H1 (cell line): ENCODE measurements at regions not wholly inside any gene's neighbourhood (a gene's known extent, or its start where the extent isn't known, plus 50 kb on each side); places are given as distances from the start of the nearest gene placed in this dataset.

Source experiments
- CTCF ChIA-PET: fragments of 300-600 bp; sonication (Branson Sonifier 250); formaldehyde crosslinking; loops from one replicate; lab custom pipeline; 2021; ENCODE audit not compliant: partially characterized antibody; lab: Charles Lee
- POLR2A ChIA-PET: fragments of 300-600 bp; sonication (Branson Sonifier 250); formaldehyde crosslinking; loops from one replicate; lab custom pipeline; 2021; ENCODE audit warnings: inconsistent platforms; ENCODE audit not compliant: partially characterized antibody; lab: Charles Lee
- DNase-seq, 2 experiments: peaks; one replicate each; pipeline versions ENCODE4 v3.0.0 to v3.0.0-alpha.2; 2010 to 2022; ENCODE audit warnings: low spot score in 2 of 2, low read depth in 1 of 2, mixed read lengths in 1 of 2
- FAIRE-seq: peaks from 2 replicates; lab custom pipeline; 2011; peaks lifted over from hg19 to GRCh38; lab: Jason Lieb, UNC
- H2AFZ ChIP-seq: 2 replicates; pipeline ENCODE4 v1.8.1; 2012; ENCODE audit warnings: low read length, inconsistent platforms
- H2AK5ac ChIP-seq: 2 replicates; pipeline ENCODE4 v1.6.1; 2013; ENCODE audit warnings: low read depth, low read length
- H2BK120ac ChIP-seq: replicated peaks from 2 replicates; pipeline ENCODE3; 2013; ENCODE audit warnings: low read depth, low read length, inconsistent platforms
- H2BK12ac ChIP-seq: 2 replicates; pipeline ENCODE4 v1.6.1; 2013; ENCODE audit warnings: low read depth, low read length
- H2BK15ac ChIP-seq: 2 replicates; pipeline ENCODE4 v1.6.1; 2013; ENCODE audit warnings: low read length
- H2BK20ac ChIP-seq: 2 replicates; pipeline ENCODE4 v1.6.1; 2013; ENCODE audit warnings: low read length
- H2BK5ac ChIP-seq: 2 replicates; pipeline ENCODE4 v1.6.1; 2013; ENCODE audit warnings: low read depth, low read length
- H3K14ac ChIP-seq: 2 replicates; pipeline ENCODE4 v1.6.1; 2013; ENCODE audit warnings: inconsistent platforms; ENCODE audit not compliant: insufficient read length
- H3K18ac ChIP-seq: 2 replicates; pipeline ENCODE4 v1.6.1; 2013; ENCODE audit warnings: low read length; ENCODE audit errors: extremely low read depth
- H3K23ac ChIP-seq: 2 replicates; pipeline ENCODE4 v1.6.1; 2013; ENCODE audit warnings: inconsistent platforms; ENCODE audit not compliant: insufficient read length
- H3K23me2 ChIP-seq: 2 replicates; pipeline ENCODE4 v1.6.1; 2013; ENCODE audit warnings: low read depth, low read length
- H3K27ac ChIP-seq: 2 replicates; pipeline ENCODE4 v1.6.1; 2011; ENCODE audit warnings: low read depth, low read length, inconsistent platforms
- H3K27me3 ChIP-seq, 4 experiments: replicated peaks in 1 of 4; 1 replicate in 1 of 4; 2 replicates in 3 of 4; pipeline versions ENCODE4 v1.6.1 to v1.8.1; 2011 to 2013; ENCODE audit warnings: low read length in 3 of 4, mild to moderate bottlenecking in 3 of 4, inconsistent platforms in 2 of 4, mixed read lengths in 2 of 4, moderate library complexity in 1 of 4; ENCODE audit not compliant: control insufficient read depth in 3 of 4, insufficient read depth in 3 of 4; ENCODE audit errors: extremely low read depth in 1 of 4
- H3K36me3 ChIP-seq, 4 experiments: 2 replicates each; pipeline versions ENCODE4 v1.6.1 to v1.8.1; 2011 to 2013; ENCODE audit warnings: mild to moderate bottlenecking in 4 of 4, low read length in 3 of 4, moderate library complexity in 2 of 4, control low read depth in 1 of 4, inconsistent platforms in 1 of 4; ENCODE audit not compliant: insufficient read depth in 4 of 4, control insufficient read depth in 2 of 4
- H3K4ac ChIP-seq: replicated peaks from 2 replicates; pipeline ENCODE3; 2013; ENCODE audit warnings: low read length, low read depth, mixed read lengths, inconsistent platforms; ENCODE audit not compliant: insufficient read length
- H3K4me1 ChIP-seq, 4 experiments: replicated peaks in 1 of 4; 1 replicate in 1 of 4; 2 replicates in 3 of 4; pipeline versions ENCODE4 v1.6.1 to v1.8.1; 2011 to 2013; ENCODE audit warnings: low read length in 3 of 4, inconsistent platforms in 2 of 4, mixed read lengths in 1 of 4; ENCODE audit not compliant: insufficient read depth in 4 of 4, control insufficient read depth in 3 of 4
- H3K4me2 ChIP-seq, 2 experiments: 2 replicates each; pipeline versions ENCODE4 v1.6.1 to v1.8.1; 2011 to 2013; ENCODE audit warnings: low read depth in 2 of 2, low read length in 2 of 2, control low read depth in 1 of 2, inconsistent platforms in 1 of 2, mild to moderate bottlenecking in 1 of 2; ENCODE audit not compliant: insufficient read depth in 1 of 2
- H3K4me3 ChIP-seq, 4 experiments: fragments of 200-600, 300-600 bp in 1 of 4; sonication (generic), shearing (Covaris generic), sonication (Bioruptor Twin) in 1 of 4; 2 replicates each; pipeline versions ENCODE4 v1.5.1 to v1.8.1; 2011 to 2016; ENCODE audit warnings: low read length in 4 of 4, low read depth in 3 of 4, control low read depth in 2 of 4, inconsistent platforms in 2 of 4, mild to moderate bottlenecking in 2 of 4, mixed read lengths in 1 of 4, moderate library complexity in 1 of 4; ENCODE audit not compliant: insufficient read depth in 2 of 4; ENCODE audit errors: extremely low read depth in 1 of 4
- H3K56ac ChIP-seq: replicated peaks from 2 replicates; pipeline ENCODE3; 2013; ENCODE audit warnings: low read depth, mild to moderate bottlenecking, mixed read lengths, low read length, inconsistent platforms; ENCODE audit not compliant: insufficient read length
- H3K79me1 ChIP-seq: 2 replicates; pipeline ENCODE4 v1.6.1; 2013; ENCODE audit warnings: low read depth, low read length, control low read depth
- H3K79me2 ChIP-seq, 2 experiments: 2 replicates each; pipeline versions ENCODE4 v1.6.1 to v1.8.1; 2012 to 2013; ENCODE audit warnings: low read length in 2 of 2, mild to moderate bottlenecking in 2 of 2, inconsistent platforms in 1 of 2; ENCODE audit not compliant: insufficient read depth in 2 of 2, control insufficient read depth in 1 of 2
- H3K9ac ChIP-seq, 4 experiments: replicated peaks in 1 of 4; 1 replicate in 1 of 4; 2 replicates in 3 of 4; pipeline versions ENCODE4 v1.6.1 to v1.8.1; 2011 to 2013; ENCODE audit warnings: low read depth in 3 of 4, low read length in 3 of 4, control low read depth in 2 of 4, mild to moderate bottlenecking in 2 of 4, moderate library complexity in 2 of 4, inconsistent platforms in 1 of 4; ENCODE audit errors: extremely low read depth in 1 of 4
- H3K9me3 ChIP-seq, 2 experiments: 2 replicates each; pipeline versions ENCODE4 v1.6.1 to v1.8.1; 2012 to 2013; ENCODE audit warnings: mild to moderate bottlenecking in 2 of 2, moderate library complexity in 2 of 2, control low read depth in 1 of 2, inconsistent platforms in 1 of 2, low read depth in 1 of 2, low read length in 1 of 2, mixed read lengths in 1 of 2; ENCODE audit not compliant: insufficient read depth in 2 of 2
- H4K20me1 ChIP-seq, 2 experiments: replicated peaks in 1 of 2; 2 replicates each; pipeline versions ENCODE3 to v1.8.1; 2011 to 2013; ENCODE audit warnings: inconsistent platforms in 2 of 2, low read length in 2 of 2, mild to moderate bottlenecking in 1 of 2; ENCODE audit not compliant: insufficient read depth in 2 of 2, control insufficient read depth in 1 of 2
- H4K5ac ChIP-seq: 2 replicates; pipeline ENCODE4 v1.6.1; 2013; ENCODE audit warnings: low read length, low read depth, mixed read lengths, inconsistent platforms; ENCODE audit not compliant: insufficient read length
- H4K8ac ChIP-seq: 2 replicates; pipeline ENCODE4 v1.8.0; 2013; ENCODE audit warnings: mild to moderate bottlenecking, moderate library complexity, low read length, inconsistent platforms; ENCODE audit not compliant: insufficient read depth; ENCODE audit errors: extremely low read depth
- H4K91ac ChIP-seq: replicated peaks from 2 replicates; pipeline ENCODE3; 2013; ENCODE audit warnings: low read length, mixed read lengths, inconsistent platforms; ENCODE audit not compliant: insufficient read length
- ASH2L ChIP-seq: fragments of 200-600, 300-600 bp; sonication (generic); IDR thresholded peaks from one replicate; pipeline ENCODE4 v1.7.1; 2017; ENCODE audit warnings: low read length
- BCL11A ChIP-seq, 2 experiments: IDR thresholded peaks; one replicate each; pipeline ENCODE4 v1.6.1; 2011; ENCODE audit warnings: low read depth in 2 of 2, low read length in 2 of 2, mild to moderate bottlenecking in 2 of 2
- CTBP2 ChIP-seq: IDR thresholded peaks from 2 replicates; pipeline ENCODE4 v1.7.0; 2011; ENCODE audit warnings: borderline replicate concordance, mild to moderate bottlenecking, moderate library complexity, mixed read lengths, low read length; ENCODE audit not compliant: insufficient read depth, insufficient read length
- EP300 ChIP-seq, 2 experiments: IDR thresholded peaks; 1 replicate in 1 of 2; 2 replicates in 1 of 2; pipeline ENCODE4 v1.6.1; 2011 to 2012; ENCODE audit warnings: low read depth in 2 of 2, low read length in 2 of 2, mild to moderate bottlenecking in 2 of 2, borderline replicate concordance in 1 of 2, inconsistent platforms in 1 of 2, moderate library complexity in 1 of 2
- EZH2 ChIP-seq: fragments of 200-600 bp; sonication (generic); IDR thresholded peaks from 2 replicates; pipeline ENCODE4 v1.7.1; 2012; ENCODE audit warnings: low read depth, mild to moderate bottlenecking, moderate library complexity, low read length, inconsistent platforms; ENCODE audit not compliant: severe bottlenecking
- GTF2F1 ChIP-seq: IDR thresholded peaks from 2 replicates; pipeline ENCODE4 v1.6.1; 2012; ENCODE audit warnings: low read depth, low read length, improper control_type of control experiment, borderline replicate concordance
- MAFK ChIP-seq: IDR thresholded peaks from 2 replicates; pipeline ENCODE4 v1.6.1; 2012; ENCODE audit warnings: low read depth, mild to moderate bottlenecking, improper control_type of control experiment, low read length
- PHF8 ChIP-seq: fragments of 200-600 bp; sonication (generic); conservative IDR thresholded peaks from 2 replicates; pipeline ENCODE4 v1.7.1; 2012; ENCODE audit warnings: low read depth, mild to moderate bottlenecking, inconsistent platforms, low read length, moderate library complexity
- RBBP5 ChIP-seq: IDR thresholded peaks from 2 replicates; pipeline ENCODE4 v1.7.1; 2012; ENCODE audit warnings: low read depth, mild to moderate bottlenecking, inconsistent platforms, low read length, moderate library complexity, borderline replicate concordance
- SP2 ChIP-seq: IDR thresholded peaks from 2 replicates; pipeline ENCODE4 v1.6.1; 2012; ENCODE audit warnings: mild to moderate bottlenecking, low read length, inconsistent platforms
- WGBS, 2 experiments: shearing (Covaris generic) in 1 of 2; methylation state at CpG; one replicate each; pipeline versions ENCODE4 v1.1.6 to v1.1.7; 2013 to 2015; ENCODE audit warnings: low lambda C conversion rate in 2 of 2, mixed read lengths in 2 of 2, inconsistent platforms in 1 of 2, low coverage in 1 of 2, missing lambda C conversion rate in 1 of 2; ENCODE audit not compliant: insufficient replicate concordance in 2 of 2, insufficient coverage in 1 of 2, insufficient read length in 1 of 2; ENCODE audit errors: extremely low coverage in 1 of 2, missing lambda C conversion rate in 1 of 2; 5-methylcytosine and 5-hydroxymethylcytosine counted together
- TF ChIP-seq, protein P1 (sequence below): IDR thresholded peaks from 2 replicates; pipeline ENCODE4 v1.6.1; 2011; ENCODE audit warnings: low read length, improper control_type of control experiment

GRCh38 chrX:23114241-23114640 lies 114.5 kb downstream of the DDX53 start:
- no peak overlapping the region for H3K18ac ChIP-seq
- H3K36me3 ChIP-seq = no peaks in the 10 kb centered on the region
- H3K14ac ChIP-seq = no peak overlapping the region
- no peaks in the 10 kb centered on the region for H3K79me2 ChIP-seq
- H3K4me2 ChIP-seq = no peak overlapping the region
- H3K27me3 ChIP-seq = no peaks in the 10 kb centered on the region
- no peak overlapping the region for H2BK120ac ChIP-seq
- H2AK5ac ChIP-seq = no peak overlapping the region
- H4K20me1 ChIP-seq = no peaks in the 10 kb centered on the region
- no peaks in the 10 kb centered on the region for H3K9me3 ChIP-seq
- WGBS, 2 experiments = 86% methylated on average over 11 of the region's 11 CpGs; no CpG with 5 or more reads in 1 of the 2 experiments
- no peaks in the 10 kb centered on the region for H3K23me2 ChIP-seq
- H3K4ac ChIP-seq = no peak overlapping the region
- H2AFZ ChIP-seq = no peak overlapping the region
- H3K23ac ChIP-seq = no peak overlapping the region
- no peak overlapping the region for H3K27ac ChIP-seq
- CTCF ChIA-PET = no interaction called here
- TF ChIP-seq PHF8 (no peak), MAFK (no peak), EP300 (IDR thresholded peaks at IDR 0.05; ENCODE audit: borderline replicate concordance in 1 of 2, low read depth in 2 of 2, low read length in 2 of 2) (no peak), EZH2 (no peak), BCL11A (IDR thresholded peaks at IDR 0.05; ENCODE audit: low read depth in 2 of 2, low read length in 2 of 2) (no peak), ASH2L (no peak), CTBP2 (no peak), SP2 (no peak), RBBP5 (no peak), GTF2F1 (no peak)
- TF ChIP-seq, protein P1, sequence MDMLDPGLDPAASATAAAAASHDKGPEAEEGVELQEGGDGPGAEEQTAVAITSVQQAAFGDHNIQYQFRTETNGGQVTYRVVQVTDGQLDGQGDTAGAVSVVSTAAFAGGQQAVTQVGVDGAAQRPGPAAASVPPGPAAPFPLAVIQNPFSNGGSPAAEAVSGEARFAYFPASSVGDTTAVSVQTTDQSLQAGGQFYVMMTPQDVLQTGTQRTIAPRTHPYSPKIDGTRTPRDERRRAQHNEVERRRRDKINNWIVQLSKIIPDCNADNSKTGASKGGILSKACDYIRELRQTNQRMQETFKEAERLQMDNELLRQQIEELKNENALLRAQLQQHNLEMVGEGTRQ = no peak
- TF ChIP-seq, all 59 proteins: peak for 0
- H3K56ac ChIP-seq = no peak overlapping the region
- no peak overlapping the region for H4K5ac ChIP-seq
- H4K91ac ChIP-seq = no peak overlapping the region
- H4K8ac ChIP-seq = no peak overlapping the region
- no peak overlapping the region for H3K4me3 ChIP-seq
- no peaks in the 10 kb centered on the region; a peak in 1 of 7 replicates for H3K4me1 ChIP-seq
- no peaks in the 10 kb centered on the region for H3K79me1 ChIP-seq
- DNase-seq (no peak), FAIRE-seq (no peak)
- H2BK20ac ChIP-seq = no peak overlapping the region
- POLR2A ChIA-PET = interaction anchor here (1.0 kb wide), 1 partner anchor 9 kb away, joined by 3 read pairs; no protein-coding TSS in a partner anchor
- no peak overlapping the region for H3K9ac ChIP-seq
- no peak overlapping the region for H2BK15ac ChIP-seq
- no peak overlapping the region for H2BK12ac ChIP-seq
- no peak overlapping the region for H2BK5ac ChIP-seq
